Heart right ventricle (tissue), 16 donors: ENCODE measurements at regions not wholly inside any gene's neighbourhood (a gene's known extent, or its start where the extent isn't known, plus 50 kb on each side); places are given as distances from the start of the nearest gene placed in this dataset.

ENCODE experiments used
- ATAC-seq, 8 donors: fragments of 200-7000 bp; cut with Tn5 transposase; one replicate each; pipeline ENCODE4 v1.9.1; 2020; ENCODE audit warnings: mild to moderate bottlenecking in 8 of 8, moderate library complexity in 8 of 8, moderate number of reproducible peaks in 1 of 8
- DNase-seq, 2 donors: peaks; one replicate each; pipeline ENCODE4 v3.0.0-alpha.2; 2020
- H3K27ac ChIP-seq, 10 donors: fragments of 200-600 bp; sonication (generic) in 2 of 10; one replicate each; pipeline versions ENCODE4 v1.5.0 to v1.8.0; 2020 to 2022; ENCODE audit warnings: mild to moderate bottlenecking in 3 of 10
- H3K27me3 ChIP-seq, 7 donors: fragments of 200-600 bp; one replicate each; pipeline ENCODE4 v1.8.0; 2021 to 2022; ENCODE audit warnings: mild to moderate bottlenecking in 2 of 7
- H3K36me3 ChIP-seq, 9 donors: fragments of 200-600 bp; sonication (generic) in 1 of 9; one replicate each; pipeline versions ENCODE4 v1.5.0 to v1.8.0; 2020 to 2022; ENCODE audit warnings: mild to moderate bottlenecking in 2 of 9
- H3K4me1 ChIP-seq, 9 donors: fragments of 200-600 bp; sonication (generic) in 1 of 9; one replicate each; pipeline versions ENCODE4 v1.5.0 to v1.8.0; 2020 to 2022; ENCODE audit warnings: mild to moderate bottlenecking in 4 of 9
- H3K4me3 ChIP-seq, 10 donors: fragments of 200-600 bp; sonication (generic) in 2 of 10; one replicate each; pipeline versions ENCODE4 v1.5.0 to v1.8.0; 2020 to 2022; ENCODE audit warnings: mild to moderate bottlenecking in 7 of 10, moderate library complexity in 2 of 10
- H3K9me3 ChIP-seq, 11 donors: fragments of 200-600 bp in 10 of 11; sonication (generic) in 2 of 11; one replicate each; pipeline versions ENCODE4 v1.5.0 to v1.8.0; 2013 to 2022; ENCODE audit warnings: mild to moderate bottlenecking in 2 of 11, control low read depth in 1 of 11, moderate library complexity in 1 of 11
- CTCF ChIP-seq, 9 donors: fragments of 200-600 bp; sonication (generic) in 2 of 9; IDR thresholded peaks; one replicate each; pipeline versions ENCODE4 v1.5.0 to v1.8.0; 2021 to 2022; ENCODE audit warnings: antibody characterized with exemption in 9 of 9, mild to moderate bottlenecking in 5 of 9, moderate library complexity in 1 of 9
- WGBS, 2 donors: extraction: QIAGEN DNeasy Blood & Tissue Kit; methylation state at CpG; one replicate each; pipeline ENCODE4 v1.1.7; 2013; ENCODE audit warnings: inconsistent platforms in 1 of 2; 5-methylcytosine and 5-hydroxymethylcytosine counted together
- intact Hi-C, 10 donors: fragments of 100-400 bp; cut with DNase I; formaldehyde crosslinking; loops; one replicate each; pipeline versions ENCODE4 v1.11.1 to v1.14.2; 2022
- donor health status: Arrhythmogenic right ventricular cardiomyopathy.
- donor health status: ischemic (EF 13 %, LVEDD 7.1; RV severe dilation, severe dysfunction).
- donor health status: healthy with polysubstance abuse.
- donor health status: DM: no; HTN: yes; CAD: no.
- donor health status: DM: no; HTN: no; CAD: no.
- donor health status: ischemic (EF 25% LVEDD 6.9; RV normal size, moderate dysfunction).
- donor health status: ischemic (EF 25% LVEDD 5.7; RV mildly dilated, moderate dysfunction).
- donor health status: healthy.
- donor health status: DM: yes; HTN: yes; CAD: no.
- donor health status: Ischemic cardiomyopathy.
- donor health status: ischemic (EF 35%, LVEDD 5.7; RV mildly dilated, moderate dysfunction).
- donor health status: nonischemic (EF 11% LVEDD 7.7; RV severe dilation, severe dysfunction).
- donor health status: DM: yes; HTN: yes; CAD: no.
- donor health status: PGD.
- donor health status: ischemic (EF 29% LVEDD 5.4; RV normal size, mild dysfunction).
- donor health status: nonischemic (EF 23%, LVEDD 6.1; RV moderate dilation, normal function).

DNA sequence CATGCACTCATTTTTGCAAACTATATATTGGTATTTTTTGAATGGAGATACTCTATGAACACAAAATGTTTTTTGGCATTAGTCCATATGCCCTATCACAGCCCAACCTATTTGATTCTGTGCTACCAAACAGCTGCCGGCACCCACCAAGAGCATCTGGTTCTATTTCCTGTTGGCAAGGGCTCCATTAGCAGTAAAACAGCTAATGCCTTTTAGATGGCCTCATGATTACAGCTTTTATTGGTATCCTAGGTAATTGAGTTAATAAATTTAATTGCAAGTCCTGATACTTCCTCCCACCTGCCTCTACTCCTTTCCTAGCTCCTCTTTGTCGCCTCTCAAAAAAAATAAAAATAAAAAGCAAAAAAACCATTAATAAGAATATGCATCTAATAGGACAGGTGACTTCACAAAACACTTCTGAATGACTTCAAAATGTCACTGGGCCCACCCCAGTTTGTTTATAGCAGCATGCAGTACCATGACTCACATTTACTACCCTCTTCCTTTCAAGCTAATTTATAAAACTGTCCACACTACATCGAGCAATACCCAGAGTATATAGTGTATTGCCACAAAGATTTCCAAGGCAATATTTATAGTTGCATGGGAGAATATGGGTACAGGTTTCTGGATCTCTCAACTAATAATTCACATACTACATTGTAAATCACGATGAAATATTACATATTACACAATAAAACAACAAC lies 620.4 kb downstream of the SLCO4C1 start:
- no peak for TF ChIP-seq CTCF (IDR thresholded peaks at IDR 0.05)
- H3K4me3 ChIP-seq, result no peak overlapping the region
- 72 to 81% methylated on average over 4 of the region's 4 CpGs for WGBS, 2 donors
- ATAC-seq (no peak), DNase-seq (no peak)
- H3K4me1 ChIP-seq, result peaks cover 0 to 5% (median 0%) of the 10 kb centered on the region in 9 donors
- intact Hi-C loops, result no loop called here
- peaks cover 0 to 10% (median 3%) of the 10 kb centered on the region in 7 donors for H3K27me3 ChIP-seq
- H3K36me3 ChIP-seq, result no peaks in the 10 kb centered on the region
- H3K27ac ChIP-seq, result no peak overlapping the region
- no peaks in the 10 kb centered on the region for H3K9me3 ChIP-seq

DNA sequence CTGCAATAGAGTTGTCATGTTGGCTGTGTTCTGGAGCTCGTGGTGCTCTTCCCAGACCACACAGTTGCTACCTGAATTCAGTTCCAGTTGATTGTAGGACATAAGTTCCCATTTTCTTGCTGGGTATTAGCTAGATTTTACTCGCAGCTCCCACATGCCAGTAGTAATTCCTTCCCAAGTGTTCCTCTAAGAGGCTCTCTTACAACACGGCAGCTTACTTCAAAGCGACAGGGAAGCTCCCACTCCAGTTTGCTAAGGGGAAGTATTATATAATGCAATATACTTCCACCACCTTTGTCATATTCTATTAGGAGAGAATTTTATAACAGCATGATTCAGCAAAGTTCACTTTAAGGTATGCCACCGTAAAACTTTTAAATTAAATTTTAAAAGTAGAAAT lies 623.0 kb downstream of the SLCO4C1 start:
- ATAC-seq (no peak), DNase-seq (no peak)
- peaks cover 0 to under 1% (median 0%) of the 10 kb centered on the region in 9 donors for H3K4me1 ChIP-seq
- no peak overlapping the region for H3K27ac ChIP-seq
- no peaks in the 10 kb centered on the region for H3K9me3 ChIP-seq
- intact Hi-C loops, result no loop called here
- 77% methylated on average over 5 of the region's 5 CpGs for WGBS, 2 donors
- TF ChIP-seq CTCF (IDR thresholded peaks at IDR 0.05), result no peak
- H3K4me3 ChIP-seq, result no peak overlapping the region
- peaks cover 0 to 5% (median 0%) of the 10 kb centered on the region in 7 donors for H3K27me3 ChIP-seq
- H3K36me3 ChIP-seq, result no peaks in the 10 kb centered on the region

- no peak for TF ChIP-seq CTCF (IDR thresholded peaks at IDR 0.05)
- intact Hi-C loops, result no loop called here
- ATAC-seq (no peak), DNase-seq (no peak)
- 77 to 79% methylated on average over 9 of the region's 9 CpGs for WGBS, 2 donors
- no peaks in the 10 kb centered on the region for H3K36me3 ChIP-seq
- H3K4me1 ChIP-seq, result no peaks in the 10 kb centered on the region
- no peak overlapping the region for H3K27ac ChIP-seq
- no peaks in the 10 kb centered on the region for H3K9me3 ChIP-seq
- no peak overlapping the region for H3K4me3 ChIP-seq
- no peaks in the 10 kb centered on the region for H3K27me3 ChIP-seq
Measured at GRCh38 chr5:101664071-101664791, 631.9 kb downstream of the SLCO4C1 start.

GRCh38 chr5:101663543-101663942 lies 632.5 kb downstream of the SLCO4C1 start:
- DNase-seq, result no peak
- no peaks in the 10 kb centered on the region for H3K4me1 ChIP-seq
- WGBS, 2 donors, result 62 to 65% methylated on average over 2 of the region's 2 CpGs

More at GRCh38 chr5:101663543-101663942, 632.5 kb downstream of the SLCO4C1 start:
- Histone ChIP-seq H3K27ac (no peak overlapping the region), H3K36me3 (no peaks in the 10 kb centered on the region), H3K4me3 (no peak overlapping the region), H3K9me3 (no peaks in the 10 kb centered on the region), H3K27me3 (no peaks in the 10 kb centered on the region)
- ATAC-seq, result no peak
- intact Hi-C loops, result no loop called here
- TF ChIP-seq CTCF (IDR thresholded peaks at IDR 0.05), result no peak
